Esophagus muscularis mucosa (tissue), 3 donors: ENCODE measurements at regions not wholly inside any gene's neighbourhood (a gene's known extent, or its start where the extent isn't known, plus 50 kb on each side); places are given as distances from the start of the nearest gene placed in this dataset.

Experiments
- POLR2AphosphoS5 ChIP-seq, 2 donors: sonication (generic); formaldehyde crosslinking; IDR thresholded peaks; one replicate each; pipeline ENCODE4 v1.6.1; 2017; ENCODE audit warnings: antibody characterized with exemption in 2 of 2
- TF ChIP-seq, protein P1 (sequence below), 3 experiments: fragments of 200-600 bp in 2 of 3; fragments of 450-650 bp in 1 of 3; sonication (generic) in 2 of 3; IDR thresholded peaks; one replicate each; pipeline ENCODE4 v1.5.1; 2017 to 2019; ENCODE audit warnings: antibody characterized with exemption in 3 of 3, mild to moderate bottlenecking in 2 of 3, moderate library complexity in 1 of 3

DNA sequence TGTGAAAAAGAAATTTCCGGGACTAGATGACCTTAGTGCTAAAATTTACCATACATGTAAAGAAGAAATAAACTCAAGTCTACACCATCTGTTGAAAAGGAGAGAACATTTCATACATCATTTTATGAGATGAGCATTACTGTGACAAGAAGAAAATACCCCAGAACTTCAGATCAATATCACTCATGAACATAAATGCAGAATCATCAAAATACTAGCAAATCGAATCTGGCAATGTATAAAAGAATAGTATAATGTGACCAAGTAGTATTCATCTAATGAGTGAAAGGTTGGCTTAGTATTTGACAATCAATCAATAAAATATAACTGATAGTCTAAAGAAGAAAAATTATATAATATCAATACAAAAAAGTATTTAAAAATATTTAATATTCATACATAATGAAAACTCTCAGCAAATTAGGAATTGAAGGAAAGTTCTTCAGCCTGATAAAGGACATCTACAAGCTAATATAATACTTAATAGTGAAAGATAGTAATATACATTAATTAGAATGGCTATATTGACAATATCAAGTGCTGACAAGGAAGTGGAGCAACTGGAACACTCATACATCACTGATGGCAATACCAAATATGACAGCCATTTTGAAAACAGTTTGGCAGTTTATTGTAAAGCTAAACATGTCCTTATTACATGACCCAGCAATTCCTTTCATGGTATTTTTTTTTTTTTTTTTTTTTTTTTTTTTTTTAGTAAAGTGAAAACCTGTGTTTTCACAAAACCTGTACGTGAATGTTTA is 231.4 kb upstream of the ZEB2 start:
- TF ChIP-seq, protein P1, sequence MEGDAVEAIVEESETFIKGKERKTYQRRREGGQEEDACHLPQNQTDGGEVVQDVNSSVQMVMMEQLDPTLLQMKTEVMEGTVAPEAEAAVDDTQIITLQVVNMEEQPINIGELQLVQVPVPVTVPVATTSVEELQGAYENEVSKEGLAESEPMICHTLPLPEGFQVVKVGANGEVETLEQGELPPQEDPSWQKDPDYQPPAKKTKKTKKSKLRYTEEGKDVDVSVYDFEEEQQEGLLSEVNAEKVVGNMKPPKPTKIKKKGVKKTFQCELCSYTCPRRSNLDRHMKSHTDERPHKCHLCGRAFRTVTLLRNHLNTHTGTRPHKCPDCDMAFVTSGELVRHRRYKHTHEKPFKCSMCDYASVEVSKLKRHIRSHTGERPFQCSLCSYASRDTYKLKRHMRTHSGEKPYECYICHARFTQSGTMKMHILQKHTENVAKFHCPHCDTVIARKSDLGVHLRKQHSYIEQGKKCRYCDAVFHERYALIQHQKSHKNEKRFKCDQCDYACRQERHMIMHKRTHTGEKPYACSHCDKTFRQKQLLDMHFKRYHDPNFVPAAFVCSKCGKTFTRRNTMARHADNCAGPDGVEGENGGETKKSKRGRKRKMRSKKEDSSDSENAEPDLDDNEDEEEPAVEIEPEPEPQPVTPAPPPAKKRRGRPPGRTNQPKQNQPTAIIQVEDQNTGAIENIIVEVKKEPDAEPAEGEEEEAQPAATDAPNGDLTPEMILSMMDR (IDR thresholded peaks at IDR 0.05), result no peak
- no peak for TF ChIP-seq POLR2AphosphoS5 (IDR thresholded peaks at IDR 0.05)
